ENCODE measurements at regions not wholly inside any gene's neighbourhood (a gene's known extent, or its start where the extent isn't known, plus 50 kb on each side); places are given as distances from the start of the nearest gene placed in this dataset.

- TF ChIP-seq, protein P1, sequence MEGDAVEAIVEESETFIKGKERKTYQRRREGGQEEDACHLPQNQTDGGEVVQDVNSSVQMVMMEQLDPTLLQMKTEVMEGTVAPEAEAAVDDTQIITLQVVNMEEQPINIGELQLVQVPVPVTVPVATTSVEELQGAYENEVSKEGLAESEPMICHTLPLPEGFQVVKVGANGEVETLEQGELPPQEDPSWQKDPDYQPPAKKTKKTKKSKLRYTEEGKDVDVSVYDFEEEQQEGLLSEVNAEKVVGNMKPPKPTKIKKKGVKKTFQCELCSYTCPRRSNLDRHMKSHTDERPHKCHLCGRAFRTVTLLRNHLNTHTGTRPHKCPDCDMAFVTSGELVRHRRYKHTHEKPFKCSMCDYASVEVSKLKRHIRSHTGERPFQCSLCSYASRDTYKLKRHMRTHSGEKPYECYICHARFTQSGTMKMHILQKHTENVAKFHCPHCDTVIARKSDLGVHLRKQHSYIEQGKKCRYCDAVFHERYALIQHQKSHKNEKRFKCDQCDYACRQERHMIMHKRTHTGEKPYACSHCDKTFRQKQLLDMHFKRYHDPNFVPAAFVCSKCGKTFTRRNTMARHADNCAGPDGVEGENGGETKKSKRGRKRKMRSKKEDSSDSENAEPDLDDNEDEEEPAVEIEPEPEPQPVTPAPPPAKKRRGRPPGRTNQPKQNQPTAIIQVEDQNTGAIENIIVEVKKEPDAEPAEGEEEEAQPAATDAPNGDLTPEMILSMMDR (IDR thresholded peaks at IDR 0.05) = no peak
- TF ChIP-seq POLR2A (IDR thresholded peaks at IDR 0.05) = no peak
Measured at GRCh38 chr10:29886299-29886698, 173.1 kb downstream of the JCAD start.
